HepG2 (cell line): ENCODE measurements at regions not wholly inside any gene's neighbourhood (a gene's known extent, or its start where the extent isn't known, plus 50 kb on each side); places are given as distances from the start of the nearest gene placed in this dataset.

Source experiments
- FOXC1 ChIP-seq: sonication (generic); formaldehyde crosslinking; IDR thresholded peaks from 2 replicates; pipeline ENCODE4 v1.8.0; 2022; ENCODE audit warnings: mild to moderate bottlenecking, missing genetic modification reagents, borderline replicate concordance
- KMT2B ChIP-seq: IDR thresholded peaks from 2 replicates; pipeline ENCODE4 v1.6.1; 2016; ENCODE audit warnings: missing genetic modification reagents, missing compliant biosample characterization
- NCOA1 ChIP-seq: sonication (generic); formaldehyde crosslinking; IDR thresholded peaks from 2 replicates; pipeline ENCODE4 v1.9.0; 2021; ENCODE audit warnings: missing genetic modification reagents
- NPAS2 ChIP-seq: sonication (generic); formaldehyde crosslinking; IDR thresholded peaks from 2 replicates; pipeline ENCODE4 v1.8.0; 2022; ENCODE audit warnings: mild to moderate bottlenecking, missing genetic modification reagents, borderline replicate concordance
- PHF8 ChIP-seq: sonication (generic); formaldehyde crosslinking; IDR thresholded peaks from 2 replicates; pipeline ENCODE4 v1.5.0; 2020; ENCODE audit warnings: missing genetic modification reagents
- REPIN1 ChIP-seq: sonication (generic); formaldehyde crosslinking; IDR thresholded peaks from 2 replicates; pipeline ENCODE4 v1.8.0; 2022; ENCODE audit warnings: missing genetic modification reagents, low read depth, mild to moderate bottlenecking, borderline replicate concordance
- SIN3A ChIP-seq: IDR thresholded peaks from 2 replicates; pipeline ENCODE4 v1.6.1; 2011; ENCODE audit warnings: low read depth, mild to moderate bottlenecking, control low read depth, low read length, borderline replicate concordance
- TMF1 ChIP-seq: sonication (generic); formaldehyde crosslinking; IDR thresholded peaks from 2 replicates; pipeline ENCODE4 v1.8.1; 2022; ENCODE audit warnings: low read depth, missing genetic modification reagents
- ZNF556 ChIP-seq: sonication (generic); formaldehyde crosslinking; IDR thresholded peaks from 2 replicates; pipeline ENCODE4 v1.4.0; 2020; ENCODE audit warnings: mild to moderate bottlenecking, missing genetic modification reagents, borderline replicate concordance
- ZNF569 ChIP-seq: sonication (generic); formaldehyde crosslinking; IDR thresholded peaks from 2 replicates; pipeline ENCODE4 v1.5.0; 2020; ENCODE audit warnings: mild to moderate bottlenecking, missing genetic modification reagents, moderate library complexity, borderline replicate concordance
- TF ChIP-seq, protein P1 (sequence below): sonication (generic); formaldehyde crosslinking; IDR thresholded peaks from 2 replicates; pipeline ENCODE4 v1.4.0; 2020; ENCODE audit warnings: missing genetic modification reagents
- TF ChIP-seq, protein P2 (sequence below): sonication (generic); formaldehyde crosslinking; IDR thresholded peaks from 2 replicates; pipeline ENCODE4 v1.9.0; 2022; ENCODE audit warnings: low read depth, missing genetic modification reagents
- TF ChIP-seq, protein P3 (sequence below), 2 experiments: sonication (generic) in 1 of 2; formaldehyde crosslinking in 1 of 2; IDR thresholded peaks; 2 replicates each; pipeline versions ENCODE4 v1.6.1 to v1.9.0; 2014 to 2022; ENCODE audit warnings: antibody characterized with exemption in 1 of 2, borderline replicate concordance in 1 of 2, inconsistent platforms in 1 of 2, low read depth in 1 of 2, missing genetic modification reagents in 1 of 2
- TF ChIP-seq, protein P4 (sequence below): IDR thresholded peaks from 2 replicates; pipeline ENCODE4 v1.6.1; 2012; ENCODE audit warnings: low read depth, low read length, improper control_type of control experiment

DNA sequence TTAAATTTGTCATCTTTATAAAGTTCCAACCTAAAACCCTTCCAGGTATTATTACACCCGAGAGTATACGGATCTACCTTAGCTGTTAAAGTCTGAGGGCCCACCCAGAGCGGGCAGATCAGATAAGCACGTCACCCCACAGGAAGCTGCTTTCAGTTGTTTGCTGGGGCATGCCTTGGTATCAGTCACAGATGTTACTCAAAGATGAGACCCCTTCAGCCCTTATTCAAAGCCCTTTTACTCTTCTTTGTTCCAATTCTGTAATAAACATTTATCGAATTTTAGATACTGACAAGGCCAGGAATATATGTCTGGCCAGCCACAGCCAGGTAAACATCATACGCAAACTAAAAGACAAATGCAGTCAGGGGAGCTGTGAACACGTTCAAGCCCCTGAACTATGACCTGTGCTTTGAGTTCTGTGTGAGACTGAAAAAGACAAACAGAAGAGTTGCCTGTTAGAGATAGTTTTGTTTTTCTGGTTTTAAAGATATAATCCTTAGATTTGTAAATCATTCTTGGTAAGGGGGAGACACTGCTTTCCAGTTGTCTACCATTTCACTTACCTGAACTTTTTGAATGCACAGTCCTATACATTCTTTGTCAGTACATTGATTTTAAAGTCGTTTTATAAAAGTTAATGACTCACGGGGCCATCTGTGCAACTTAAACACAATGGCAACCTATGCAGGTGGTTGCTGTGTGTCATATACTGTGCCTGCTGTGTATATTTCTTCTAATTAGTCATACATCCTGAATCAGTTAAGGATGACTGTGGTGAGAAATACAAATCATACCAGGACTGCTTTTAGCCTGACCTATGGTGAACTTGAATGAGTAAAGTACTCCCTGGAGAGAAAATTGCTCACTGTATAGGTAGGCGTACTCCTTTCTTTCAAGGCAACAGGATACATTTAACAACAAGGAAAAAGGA lies 100.5 kb upstream of the ITPRID2 start (continued):
- TF ChIP-seq, protein P1, sequence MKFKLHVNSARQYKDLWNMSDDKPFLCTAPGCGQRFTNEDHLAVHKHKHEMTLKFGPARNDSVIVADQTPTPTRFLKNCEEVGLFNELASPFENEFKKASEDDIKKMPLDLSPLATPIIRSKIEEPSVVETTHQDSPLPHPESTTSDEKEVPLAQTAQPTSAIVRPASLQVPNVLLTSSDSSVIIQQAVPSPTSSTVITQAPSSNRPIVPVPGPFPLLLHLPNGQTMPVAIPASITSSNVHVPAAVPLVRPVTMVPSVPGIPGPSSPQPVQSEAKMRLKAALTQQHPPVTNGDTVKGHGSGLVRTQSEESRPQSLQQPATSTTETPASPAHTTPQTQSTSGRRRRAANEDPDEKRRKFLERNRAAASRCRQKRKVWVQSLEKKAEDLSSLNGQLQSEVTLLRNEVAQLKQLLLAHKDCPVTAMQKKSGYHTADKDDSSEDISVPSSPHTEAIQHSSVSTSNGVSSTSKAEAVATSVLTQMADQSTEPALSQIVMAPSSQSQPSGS (CRISPR knock-in tag) = peak; percentile 78; the same call in 1 of the 2 replicates
- TF ChIP-seq PHF8 (CRISPR knock-in tag) (peak; percentile 44), NCOA1 (CRISPR knock-in tag) (0 out of 2 replicates have a peak, but pooled peaks have one; percentile 33), ZNF556 (CRISPR knock-in tag) (0 out of 2 replicates have a peak, but pooled peaks have one; percentile 41), FOXC1 (CRISPR knock-in tag) (0 out of 2 replicates have a peak, but pooled peaks have one; percentile 36), REPIN1 (peak; percentile 56), NPAS2 (no peak), SIN3A (no peak), TMF1 (CRISPR knock-in tag) (no peak), KMT2B (peak; percentile 51; the same call in 1 of the 2 replicates), ZNF569 (CRISPR knock-in tag) (no peak)
- TF ChIP-seq, protein P2, sequence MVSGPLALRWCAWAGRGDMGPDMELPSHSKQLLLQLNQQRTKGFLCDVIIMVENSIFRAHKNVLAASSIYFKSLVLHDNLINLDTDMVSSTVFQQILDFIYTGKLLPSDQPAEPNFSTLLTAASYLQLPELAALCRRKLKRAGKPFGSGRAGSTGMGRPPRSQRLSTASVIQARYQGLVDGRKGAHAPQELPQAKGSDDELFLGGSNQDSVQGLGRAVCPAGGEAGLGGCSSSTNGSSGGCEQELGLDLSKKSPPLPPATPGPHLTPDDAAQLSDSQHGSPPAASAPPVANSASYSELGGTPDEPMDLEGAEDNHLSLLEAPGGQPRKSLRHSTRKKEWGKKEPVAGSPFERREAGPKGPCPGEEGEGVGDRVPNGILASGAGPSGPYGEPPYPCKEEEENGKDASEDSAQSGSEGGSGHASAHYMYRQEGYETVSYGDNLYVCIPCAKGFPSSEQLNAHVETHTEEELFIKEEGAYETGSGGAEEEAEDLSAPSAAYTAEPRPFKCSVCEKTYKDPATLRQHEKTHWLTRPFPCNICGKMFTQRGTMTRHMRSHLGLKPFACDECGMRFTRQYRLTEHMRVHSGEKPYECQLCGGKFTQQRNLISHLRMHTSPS (CRISPR knock-in tag) = no peak
- TF ChIP-seq, protein P3, sequence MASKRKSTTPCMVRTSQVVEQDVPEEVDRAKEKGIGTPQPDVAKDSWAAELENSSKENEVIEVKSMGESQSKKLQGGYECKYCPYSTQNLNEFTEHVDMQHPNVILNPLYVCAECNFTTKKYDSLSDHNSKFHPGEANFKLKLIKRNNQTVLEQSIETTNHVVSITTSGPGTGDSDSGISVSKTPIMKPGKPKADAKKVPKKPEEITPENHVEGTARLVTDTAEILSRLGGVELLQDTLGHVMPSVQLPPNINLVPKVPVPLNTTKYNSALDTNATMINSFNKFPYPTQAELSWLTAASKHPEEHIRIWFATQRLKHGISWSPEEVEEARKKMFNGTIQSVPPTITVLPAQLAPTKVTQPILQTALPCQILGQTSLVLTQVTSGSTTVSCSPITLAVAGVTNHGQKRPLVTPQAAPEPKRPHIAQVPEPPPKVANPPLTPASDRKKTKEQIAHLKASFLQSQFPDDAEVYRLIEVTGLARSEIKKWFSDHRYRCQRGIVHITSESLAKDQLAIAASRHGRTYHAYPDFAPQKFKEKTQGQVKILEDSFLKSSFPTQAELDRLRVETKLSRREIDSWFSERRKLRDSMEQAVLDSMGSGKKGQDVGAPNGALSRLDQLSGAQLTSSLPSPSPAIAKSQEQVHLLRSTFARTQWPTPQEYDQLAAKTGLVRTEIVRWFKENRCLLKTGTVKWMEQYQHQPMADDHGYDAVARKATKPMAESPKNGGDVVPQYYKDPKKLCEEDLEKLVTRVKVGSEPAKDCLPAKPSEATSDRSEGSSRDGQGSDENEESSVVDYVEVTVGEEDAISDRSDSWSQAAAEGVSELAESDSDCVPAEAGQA (IDR thresholded peaks at IDR 0.05; ENCODE audit: low read depth) = no peak
- TF ChIP-seq, protein P3 (CRISPR knock-in tag; IDR thresholded peaks at IDR 0.05; ENCODE audit: borderline replicate concordance) = no peak
- TF ChIP-seq, protein P4, sequence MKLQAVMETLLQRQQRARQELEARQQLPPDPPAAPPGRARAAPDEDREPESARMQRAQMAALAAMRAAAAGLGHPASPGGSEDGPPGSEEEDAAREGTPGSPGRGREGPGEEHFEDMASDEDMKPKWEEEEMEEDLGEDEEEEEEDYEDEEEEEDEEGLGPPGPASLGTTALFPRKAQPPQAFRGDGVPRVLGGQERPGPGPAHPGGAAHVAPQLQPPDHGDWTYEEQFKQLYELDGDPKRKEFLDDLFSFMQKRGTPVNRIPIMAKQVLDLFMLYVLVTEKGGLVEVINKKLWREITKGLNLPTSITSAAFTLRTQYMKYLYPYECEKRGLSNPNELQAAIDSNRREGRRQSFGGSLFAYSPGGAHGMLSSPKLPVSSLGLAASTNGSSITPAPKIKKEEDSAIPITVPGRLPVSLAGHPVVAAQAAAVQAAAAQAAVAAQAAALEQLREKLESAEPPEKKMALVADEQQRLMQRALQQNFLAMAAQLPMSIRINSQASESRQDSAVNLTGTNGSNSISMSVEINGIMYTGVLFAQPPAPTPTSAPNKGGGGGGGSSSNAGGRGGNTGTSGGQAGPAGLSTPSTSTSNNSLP = 0 out of 2 replicates have a peak, but pooled peaks have one; percentile 18
